OCI-LY1 (cell line): ENCODE measurements at regions not wholly inside any gene's neighbourhood (a gene's known extent, or its start where the extent isn't known, plus 50 kb on each side); places are given as distances from the start of the nearest gene placed in this dataset.

Source experiments
- CTCF ChIP-seq: fragments of 200-600 bp; sonication (generic), shearing (Covaris generic); IDR thresholded peaks from 2 replicates; pipeline ENCODE4 v1.5.1; 2017; ENCODE audit warnings: mild to moderate bottlenecking, antibody characterized with exemption, low read length, moderate library complexity, mixed read lengths
- EZH2 ChIP-seq: fragments of 200-600 bp; sonication (generic), shearing (Covaris generic); IDR thresholded peaks from 2 replicates; pipeline ENCODE4 v1.8.0; 2017; ENCODE audit warnings: borderline replicate concordance, mixed run types, mild to moderate bottlenecking, antibody characterized with exemption, low read length, moderate library complexity, mixed read lengths

DNA sequence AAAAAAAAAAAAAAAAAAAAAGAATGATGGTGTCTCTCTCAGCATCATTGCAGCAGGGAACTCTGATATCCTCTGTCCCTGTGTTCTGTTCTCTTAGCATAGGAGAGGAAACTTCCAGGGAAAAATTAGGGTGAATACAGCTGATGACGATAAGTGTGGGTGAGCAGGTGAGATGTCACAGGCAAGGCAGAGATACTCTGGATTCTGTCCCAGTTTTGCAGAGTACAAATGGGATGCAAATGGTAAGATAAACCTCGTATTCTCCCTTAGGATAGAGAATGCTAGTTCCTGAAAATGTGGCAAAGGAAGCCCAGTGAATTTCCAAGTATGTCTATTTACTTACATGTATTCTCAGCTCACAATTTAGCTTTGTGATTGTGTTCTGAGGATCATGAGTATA is 671.6 kb upstream of the BOD1L1 start:
- TF ChIP-seq CTCF = no peak
- TF ChIP-seq EZH2 = no peak
